ENCODE measurements at regions not wholly inside any gene's neighbourhood (a gene's known extent, or its start where the extent isn't known, plus 50 kb on each side); places are given as distances from the start of the nearest gene placed in this dataset.

- no peak for DNase-seq (ENCODE audit: low read depth, low spot score)
- no peak overlapping the region for H3K4me3 ChIP-seq (ENCODE audit: low read depth, low read length)
- in situ Hi-C loops (cut with HindIII; ENCODE audit: low sequenced_read_pairs): no loop called here
- no peak for TF ChIP-seq CTCF (IDR thresholded peaks at IDR 0.05; ENCODE audit: low read depth, low read length)
Measured at GRCh38 chr6:146865756-146866379, 267.1 kb downstream of the ADGB start.

- no peak overlapping the region for H3K4me3 ChIP-seq (ENCODE audit: low read depth, low read length)
- DNase-seq (ENCODE audit: low read depth, low spot score): no peak
- in situ Hi-C loops (cut with HindIII; ENCODE audit: low sequenced_read_pairs): no loop called here
- no peak for TF ChIP-seq CTCF (IDR thresholded peaks at IDR 0.05; ENCODE audit: low read depth, low read length)
Measured at GRCh38 chr6:146866731-146867414, 268.1 kb downstream of the ADGB start.

GRCh38 chr6:146868671-146869209, 270.0 kb downstream of the ADGB start:
- no peak for DNase-seq (ENCODE audit: low read depth, low spot score)
- no peak overlapping the region for H3K4me3 ChIP-seq (ENCODE audit: low read depth, low read length)
- in situ Hi-C loops (cut with HindIII; ENCODE audit: low sequenced_read_pairs): no loop called here
- no peak for TF ChIP-seq CTCF (IDR thresholded peaks at IDR 0.05; ENCODE audit: low read depth, low read length)

- H3K4me3 ChIP-seq (ENCODE audit: low read depth, low read length): no peak overlapping the region
- TF ChIP-seq CTCF (IDR thresholded peaks at IDR 0.05; ENCODE audit: low read depth, low read length): no peak
- no peak for DNase-seq (ENCODE audit: low read depth, low spot score)
- in situ Hi-C loops (cut with HindIII; ENCODE audit: low sequenced_read_pairs): no loop called here
Measured at GRCh38 chr6:146870760-146871159, 272.0 kb downstream of the ADGB start.

GRCh38 chr6:146871611-146872425, 273.0 kb downstream of the ADGB start:
- no peak overlapping the region for H3K4me3 ChIP-seq (ENCODE audit: low read depth, low read length)
- TF ChIP-seq CTCF (IDR thresholded peaks at IDR 0.05; ENCODE audit: low read depth, low read length): no peak
- in situ Hi-C loops (cut with HindIII; ENCODE audit: low sequenced_read_pairs): no loop called here
- peak; percentile 68 for DNase-seq (ENCODE audit: low read depth, low spot score)

GRCh38 chr6:146872426-146872785, 273.6 kb downstream of the ADGB start:
- DNase-seq (ENCODE audit: low read depth, low spot score): no peak
- in situ Hi-C loops (cut with HindIII; ENCODE audit: low sequenced_read_pairs): no loop called here
- no peak for TF ChIP-seq CTCF (IDR thresholded peaks at IDR 0.05; ENCODE audit: low read depth, low read length)
- H3K4me3 ChIP-seq (ENCODE audit: low read depth, low read length): no peak overlapping the region
